Glomerular visceral epithelial cell (primary cell): ENCODE measurements at regions not wholly inside any gene's neighbourhood (a gene's known extent, or its start where the extent isn't known, plus 50 kb on each side); places are given as distances from the start of the nearest gene placed in this dataset.
"Not testable (repeated sequence)": the region's sequence is repeated elsewhere in the genome, so short reads cannot be mapped to it uniquely, and the experiment has no call there.

Experiments
- DNase-seq: peaks from one replicate; pipeline ENCODE4 v3.0.0-alpha.2; 2016; ENCODE audit errors: extremely low spot score

DNA sequence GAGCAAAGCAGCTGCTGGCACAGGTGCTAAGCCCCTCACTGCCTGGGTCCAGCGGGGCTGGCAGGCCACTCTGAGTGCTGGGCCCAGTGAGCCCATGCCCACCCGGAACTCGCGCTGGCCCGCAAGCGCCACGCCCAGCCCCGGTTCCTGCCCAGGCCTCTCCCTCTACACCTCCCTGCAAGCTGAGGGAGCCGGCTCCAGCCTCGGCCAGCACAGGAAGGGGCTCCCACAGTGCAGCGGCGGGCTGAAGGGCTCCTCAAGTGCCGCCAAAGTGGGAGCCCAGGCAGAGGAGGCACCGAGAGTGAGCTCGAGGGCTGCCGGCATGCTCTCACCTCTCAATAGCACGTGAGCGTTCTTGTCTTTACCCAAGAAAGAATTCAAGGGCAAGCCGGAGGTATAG is 219.5 kb upstream of the FRG2C start:
- not testable (repeated sequence) for DNase-seq

DNA sequence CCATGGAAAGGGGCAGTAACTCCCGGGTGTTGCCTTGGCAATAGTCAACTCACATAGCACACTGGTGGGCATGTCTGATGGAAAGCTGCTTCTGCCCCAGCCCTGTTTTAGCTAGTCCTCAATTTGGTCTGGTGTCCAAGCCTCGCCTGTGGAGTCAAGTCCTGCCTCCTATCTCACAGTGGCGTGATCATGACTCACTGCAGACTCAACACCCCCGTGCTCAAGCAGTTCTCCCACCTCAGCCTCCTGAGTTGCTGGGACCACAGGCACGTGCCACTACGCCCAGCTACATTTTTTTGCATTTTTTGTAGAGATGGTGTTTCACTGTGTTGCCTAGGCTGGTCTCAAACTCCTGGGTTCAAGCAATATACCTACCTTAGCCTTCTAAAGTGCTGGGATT is 218.9 kb upstream of the FRG2C start:
- DNase-seq, result not testable (repeated sequence)

DNA sequence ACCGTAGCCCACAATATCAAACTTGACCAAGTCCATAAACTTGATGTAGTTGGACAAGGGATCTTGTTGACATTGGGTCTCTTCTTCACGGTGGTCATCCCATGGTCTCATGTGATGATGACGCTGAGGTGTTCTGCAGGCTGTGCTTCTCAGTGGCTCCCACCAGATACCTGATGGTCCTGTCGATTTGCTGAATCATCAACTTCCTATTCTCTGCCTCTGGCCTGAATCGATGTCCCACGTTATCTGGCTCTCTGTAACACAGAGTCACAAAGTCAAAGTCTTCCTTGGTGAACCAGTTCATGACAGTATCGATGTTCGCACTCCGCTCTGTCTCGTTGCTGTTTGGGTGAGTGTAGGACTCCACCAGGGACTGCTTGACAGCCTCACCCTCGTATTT is 217.2 kb upstream of the FRG2C start:
- DNase-seq, result not testable (repeated sequence)

DNA sequence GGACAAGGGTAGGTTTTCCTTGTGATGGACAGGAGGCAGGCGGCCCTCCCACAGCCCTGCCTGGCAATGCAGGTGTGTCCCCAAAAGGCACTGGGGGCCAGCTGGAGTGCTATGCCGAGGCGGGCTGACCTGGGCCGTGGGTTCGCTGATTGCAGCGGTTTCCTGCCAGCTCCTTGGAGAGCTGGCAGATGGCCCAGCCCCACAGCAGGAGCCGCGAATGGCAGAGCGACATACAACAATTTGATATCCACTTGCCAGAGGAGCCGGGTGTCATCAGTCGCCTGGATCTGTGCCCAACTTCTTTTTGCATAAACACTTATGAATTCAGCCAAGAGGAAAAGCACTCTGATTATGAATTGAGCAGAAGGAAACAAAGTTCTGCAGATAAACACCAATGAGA is 210.8 kb upstream of the FRG2C start:
- not testable (repeated sequence) for DNase-seq

DNA sequence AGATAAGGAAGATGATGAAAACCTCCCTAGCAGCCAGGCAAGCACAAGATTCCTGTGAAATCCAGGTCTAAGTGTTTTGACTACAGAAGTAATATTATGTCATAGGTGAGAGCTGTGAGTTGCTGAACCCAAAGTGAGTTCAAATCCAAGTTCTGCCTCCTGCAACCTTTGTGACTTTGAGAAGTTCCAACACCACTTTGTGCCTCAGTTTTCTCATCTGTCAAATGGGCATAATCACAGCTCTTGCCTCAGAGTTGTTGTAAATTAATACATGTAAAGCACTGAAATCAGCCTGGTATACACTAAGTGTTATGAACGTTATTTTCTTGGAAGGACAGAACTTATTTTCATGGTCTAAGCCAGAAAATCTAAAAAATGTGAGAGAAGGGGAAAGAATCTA is 210.3 kb upstream of the FRG2C start:
- not testable (repeated sequence) for DNase-seq

DNA sequence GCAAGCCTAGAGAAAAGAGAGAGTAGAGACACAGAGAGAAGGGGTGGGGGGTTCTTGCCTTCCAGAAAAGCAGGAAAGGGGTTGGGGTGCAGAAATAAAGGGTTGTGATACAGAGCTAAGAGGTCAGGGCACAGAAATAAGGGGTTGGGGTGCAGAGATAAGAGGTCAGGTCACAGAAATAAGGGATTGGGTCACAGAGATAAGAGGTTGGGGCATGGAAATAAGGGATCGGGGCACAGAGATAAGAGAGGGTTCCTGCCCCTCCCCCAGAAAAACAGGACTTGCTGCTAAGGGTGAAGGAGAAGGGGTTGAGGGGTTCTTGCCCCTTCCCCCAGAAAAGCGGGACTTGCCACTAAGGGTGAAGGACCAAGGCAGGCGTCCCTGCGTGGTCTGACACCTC is 189.6 kb upstream of the FRG2C start:
- DNase-seq, result not testable (repeated sequence)

DNA sequence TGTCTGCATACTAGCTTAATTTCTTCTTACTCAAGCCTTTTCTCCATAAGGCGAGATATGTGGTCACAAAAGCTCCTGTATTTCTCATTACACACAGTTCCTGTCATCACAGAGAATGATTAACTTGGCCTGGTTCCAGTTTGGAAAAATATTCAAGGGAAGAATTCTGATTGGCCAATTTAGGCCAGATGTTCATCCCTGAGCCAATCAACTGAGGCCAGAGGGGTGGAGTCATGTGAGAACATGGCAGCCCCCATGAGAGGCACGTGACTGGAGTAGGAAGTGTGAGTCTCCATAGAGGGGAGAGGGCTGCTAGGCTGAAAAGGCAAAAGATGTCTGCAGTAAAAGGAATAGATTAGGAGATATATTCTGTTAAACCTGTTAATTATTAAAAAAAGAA is 167.5 kb upstream of the FRG2C start:
- DNase-seq, result not testable (repeated sequence)

DNA sequence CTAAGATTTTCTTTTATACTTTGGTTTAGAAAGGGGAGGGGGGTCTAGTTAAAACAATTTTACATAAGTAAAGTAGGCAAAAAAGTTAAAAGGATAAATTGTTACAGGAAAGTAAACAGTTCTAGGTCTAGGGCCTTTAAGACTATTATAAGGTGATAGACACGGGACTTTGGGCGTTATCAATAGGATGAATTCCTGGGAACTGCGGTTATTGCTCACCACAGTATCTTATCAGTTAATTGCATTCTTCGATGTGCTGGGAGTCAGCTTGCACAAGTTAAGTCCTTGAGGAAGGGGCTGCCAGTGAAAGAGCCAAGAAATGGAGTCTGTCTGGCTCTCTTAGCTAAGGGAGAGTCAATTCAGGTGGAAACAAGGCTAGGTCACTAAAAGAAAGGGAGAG is 163.8 kb upstream of the FRG2C start:
- not testable (repeated sequence) for DNase-seq

DNA sequence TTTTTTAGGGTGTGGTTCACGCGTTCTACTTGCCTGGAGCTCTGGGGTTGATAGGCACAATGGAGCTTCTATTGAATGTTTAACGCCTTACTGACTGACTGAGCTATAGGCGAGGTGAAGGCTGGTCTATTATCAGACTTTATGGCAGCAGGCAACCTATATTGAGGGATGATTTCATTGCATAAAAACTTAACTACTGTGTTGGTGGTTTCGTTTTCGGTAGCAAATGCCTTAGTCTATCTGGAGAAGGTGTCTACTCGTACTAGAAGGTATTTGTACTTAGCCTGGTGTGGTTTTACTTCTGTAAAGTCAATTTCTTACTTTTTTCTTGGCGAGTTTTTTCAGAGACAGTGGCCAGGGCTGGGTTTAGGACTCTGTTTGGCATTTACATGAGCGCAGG is 162.0 kb upstream of the FRG2C start:
- not testable (repeated sequence) for DNase-seq

DNA sequence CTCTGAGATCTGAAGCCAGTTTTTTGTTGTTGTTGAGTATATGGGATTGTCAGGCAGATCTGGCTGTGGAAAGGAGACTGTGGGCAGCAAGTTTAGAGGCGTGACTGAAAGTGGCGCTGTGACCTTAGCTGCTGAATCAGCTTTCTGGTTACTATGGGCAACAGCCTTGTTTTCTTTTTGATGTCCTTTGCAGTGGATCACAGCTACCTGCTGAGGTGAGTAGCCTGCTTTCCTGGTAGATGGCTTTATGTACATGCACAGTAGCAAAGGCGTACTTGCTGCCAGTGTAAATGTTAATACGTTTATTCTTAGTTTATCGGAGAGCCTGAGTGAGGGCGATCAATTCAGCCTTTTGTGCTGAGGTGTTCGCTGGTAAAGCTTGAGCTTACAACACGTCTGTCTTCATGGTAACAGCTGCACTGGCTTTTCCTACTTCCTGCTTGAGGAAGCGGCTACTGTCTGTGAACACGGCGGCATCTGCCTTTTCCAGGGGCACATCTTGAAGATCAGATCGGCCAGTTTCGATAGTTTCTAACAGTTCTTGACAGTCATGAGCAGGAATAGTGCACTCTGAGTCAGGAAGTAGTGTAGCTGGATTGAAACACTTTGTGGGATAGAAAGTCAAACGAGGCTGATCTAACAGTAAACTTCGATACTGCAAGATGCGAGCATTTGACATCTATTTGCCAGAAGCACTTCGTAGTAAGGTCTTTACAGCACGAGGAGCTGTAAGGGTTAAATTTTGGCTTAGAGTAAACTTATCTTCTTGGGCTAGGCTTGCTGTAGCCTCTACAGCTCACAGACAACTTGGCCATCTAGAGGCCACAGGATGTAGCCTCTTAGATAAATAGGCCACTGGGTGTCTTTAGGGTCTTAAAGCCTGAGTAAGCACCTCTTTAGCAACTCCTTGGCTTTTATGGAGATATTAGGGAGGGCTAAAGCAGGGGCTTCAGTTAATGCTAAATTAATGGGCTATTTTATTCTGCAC is 161.1 kb upstream of the FRG2C start:
- not testable (repeated sequence) for DNase-seq

DNA sequence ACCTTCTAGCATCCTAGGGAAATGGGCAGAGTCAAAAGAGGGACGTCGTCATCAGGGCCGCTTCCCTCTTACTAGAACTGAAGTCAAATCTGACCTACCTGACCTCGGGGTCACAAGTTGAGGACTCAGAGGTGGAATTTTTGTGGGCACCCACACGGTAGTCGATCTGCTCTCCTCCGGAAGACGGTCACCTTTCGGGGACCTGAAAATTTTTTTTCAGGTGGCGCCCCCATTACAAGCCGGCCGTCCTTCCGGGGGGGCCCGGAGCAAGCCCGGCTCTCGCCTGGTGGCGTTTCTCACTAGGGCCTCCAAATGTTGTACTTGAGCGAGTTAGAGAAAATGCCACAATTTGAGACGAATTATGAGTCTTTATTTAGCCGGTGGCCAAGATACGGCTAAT is 157.5 kb upstream of the FRG2C start:
- DNase-seq, result no peak

DNA sequence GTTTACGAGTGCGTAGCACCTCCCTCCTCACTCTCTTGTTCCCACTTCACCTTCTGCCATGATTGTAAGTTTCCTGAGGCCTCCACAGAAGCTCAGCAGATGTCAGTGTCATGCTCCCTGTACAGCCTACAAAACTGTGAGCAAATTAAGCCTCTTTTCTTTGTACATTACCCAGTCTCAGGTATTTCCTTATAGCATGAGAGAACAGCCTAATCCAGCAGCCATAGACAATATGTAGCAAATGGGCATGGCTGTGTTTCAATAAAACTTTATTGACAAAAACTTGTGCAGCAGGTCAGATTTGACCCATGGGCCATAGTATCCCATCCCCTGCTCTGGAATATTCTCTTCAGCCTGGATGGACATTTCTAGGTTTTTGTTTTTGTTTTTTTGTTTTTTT is 156.2 kb upstream of the FRG2C start:
- not testable (repeated sequence) for DNase-seq

DNA sequence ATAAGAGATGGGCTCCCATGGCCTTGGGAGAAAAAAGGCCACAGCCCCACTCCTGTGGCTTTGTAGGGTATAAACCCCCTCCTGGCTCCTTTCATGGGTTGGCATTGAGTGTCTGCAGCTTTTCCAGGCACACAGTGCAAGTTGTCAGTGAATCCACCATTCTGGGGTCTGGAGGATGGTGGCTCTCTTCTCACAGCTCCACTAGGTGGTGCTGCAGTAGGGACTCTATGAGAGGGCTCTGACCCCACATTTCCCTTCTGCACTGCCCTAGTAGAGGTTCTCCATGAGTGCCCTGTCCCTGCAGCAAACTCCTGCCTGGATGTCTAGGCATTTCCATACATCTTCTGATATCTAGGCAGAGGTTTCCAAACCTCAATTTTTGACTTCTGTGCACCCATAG is 136.5 kb upstream of the FRG2C start:
- DNase-seq, result not testable (repeated sequence)

DNA sequence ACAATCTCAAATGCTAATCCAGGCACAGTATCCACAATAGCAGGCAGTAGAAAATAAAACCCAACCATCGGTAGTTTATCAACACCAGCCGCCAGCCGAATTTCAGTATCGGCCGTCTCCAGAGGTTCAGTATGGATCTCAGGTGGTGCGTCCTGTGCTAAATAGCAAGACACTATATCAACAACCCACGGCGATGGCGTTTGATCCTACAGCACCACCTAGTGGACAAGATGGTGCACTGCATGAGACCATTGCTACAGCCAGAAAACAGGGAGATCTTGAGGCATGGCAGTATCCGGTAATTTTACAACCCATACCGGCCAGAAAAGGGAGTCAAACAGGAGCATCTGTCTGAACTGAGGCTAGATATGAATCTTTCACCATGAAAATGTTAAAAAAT is 112.0 kb upstream of the FRG2C start:
- DNase-seq, result not testable (repeated sequence)

DNA sequence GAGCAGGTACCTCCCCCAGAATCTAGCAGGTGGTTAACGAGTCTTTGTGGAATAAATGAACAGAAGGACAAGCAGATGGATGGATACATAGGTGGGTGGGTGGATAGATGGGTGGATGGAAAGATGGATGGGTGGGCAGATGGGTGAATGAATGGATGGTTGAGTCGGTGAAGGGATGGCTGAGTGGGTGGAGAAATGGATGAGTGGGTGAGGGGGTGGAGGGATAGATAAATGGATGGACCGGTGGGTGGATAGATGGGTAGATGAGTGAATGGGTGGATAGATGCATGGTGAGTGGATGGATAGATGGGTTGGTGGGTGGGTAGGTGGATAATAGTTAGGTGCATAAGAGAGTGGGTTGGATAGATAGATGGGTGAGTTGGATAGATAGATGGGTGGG is 99.7 kb upstream of the FRG2C start:
- not testable (repeated sequence) for DNase-seq

DNA sequence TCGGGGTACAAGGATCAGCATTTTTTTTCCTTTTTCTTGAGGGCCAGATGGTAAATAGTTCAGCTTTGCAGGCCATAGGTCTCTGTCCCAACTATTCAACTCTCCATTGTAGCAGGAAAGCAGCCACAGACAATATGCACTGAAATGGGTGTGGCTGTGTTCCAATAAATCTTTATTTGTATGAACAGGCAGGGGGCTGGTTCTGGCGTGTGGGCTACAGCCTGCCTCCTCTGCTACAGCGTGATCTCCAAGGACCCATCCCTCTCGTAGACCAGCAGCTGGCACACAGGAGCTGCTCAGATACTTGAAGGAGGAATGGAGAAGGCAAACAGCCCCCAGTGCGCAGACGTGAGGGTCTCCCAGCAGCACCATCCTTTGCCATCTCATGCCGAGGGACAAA is 91.8 kb upstream of the FRG2C start:
- DNase-seq, result not testable (repeated sequence)

DNA sequence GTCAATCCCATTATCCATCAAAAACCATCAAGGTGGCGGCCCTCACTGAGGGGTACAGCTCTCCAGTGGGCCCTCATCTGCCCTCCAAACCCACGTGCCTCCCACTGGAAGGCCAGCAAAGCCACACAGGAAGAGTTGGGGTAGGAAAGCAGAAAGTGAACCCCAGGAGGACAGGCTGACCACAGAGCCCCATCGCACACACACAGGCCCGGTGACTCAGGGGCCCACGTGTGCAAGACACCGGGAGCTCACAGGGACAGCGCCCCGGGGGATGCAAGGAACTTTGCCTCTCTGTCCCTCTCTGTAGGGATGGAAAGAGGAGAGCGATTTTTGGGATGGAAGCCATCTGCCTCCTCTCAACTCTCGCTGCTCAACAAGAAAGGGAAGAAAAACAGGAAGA is 85.0 kb upstream of the FRG2C start:
- not testable (repeated sequence) for DNase-seq

DNA sequence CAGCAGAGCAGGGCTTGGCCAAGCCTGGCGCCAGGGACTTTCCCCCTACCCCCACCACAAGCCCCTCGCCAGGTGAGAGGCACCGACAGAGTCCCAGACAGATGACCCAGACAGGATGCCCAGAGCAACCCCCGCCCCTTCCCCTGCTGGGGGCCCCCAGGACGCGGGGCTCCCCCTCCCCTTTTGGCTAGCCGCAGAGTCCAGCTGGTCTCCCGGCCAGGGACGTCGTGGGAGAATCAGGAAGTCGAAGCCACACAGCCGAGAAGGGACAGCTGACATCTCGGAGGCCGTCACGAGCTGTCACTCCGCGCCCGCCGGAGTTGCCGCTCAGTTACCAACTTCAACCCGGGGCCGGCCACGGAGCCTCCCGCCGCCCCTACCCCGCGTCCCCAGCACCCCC is 84.6 kb upstream of the FRG2C start:
- DNase-seq, result not testable (repeated sequence)

DNA sequence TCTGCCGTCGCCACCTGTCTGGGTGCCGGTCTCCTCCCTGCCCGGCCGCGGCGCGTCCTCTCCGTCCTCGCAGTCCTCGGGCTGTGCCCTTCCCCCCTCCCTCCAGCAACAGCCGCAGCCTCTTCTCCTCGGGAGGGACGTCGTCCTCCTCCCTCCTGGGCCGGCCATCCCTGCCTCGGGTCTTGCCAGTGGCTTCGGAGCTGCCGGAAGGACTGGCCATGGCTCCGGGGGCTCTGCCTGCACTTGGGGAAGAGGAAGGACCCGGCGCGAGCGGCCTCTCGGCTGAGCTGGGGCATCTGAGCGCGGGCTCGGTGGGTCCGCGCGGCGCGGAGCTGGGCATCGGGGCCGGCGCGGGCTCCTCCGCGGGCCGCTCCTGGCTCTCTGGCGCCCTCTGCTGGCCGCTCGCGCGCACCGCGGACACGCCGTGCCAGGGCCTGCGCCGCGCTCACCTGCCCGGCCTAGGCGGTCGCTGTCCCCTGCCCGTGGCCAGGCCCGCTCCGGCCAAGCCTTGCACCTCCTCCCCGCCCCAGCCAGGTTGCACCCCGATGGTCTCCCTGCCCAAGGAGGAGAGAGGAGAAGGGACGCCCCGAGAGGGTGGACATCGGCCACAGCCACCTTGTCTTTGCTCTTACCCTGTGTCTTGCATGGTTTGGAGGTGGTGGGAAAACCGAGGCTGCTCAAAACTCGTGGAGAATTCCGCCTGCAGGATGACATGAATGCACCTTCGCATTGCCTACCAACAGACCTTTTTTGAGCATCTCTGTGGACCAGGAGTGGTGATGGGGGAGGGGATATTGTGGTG is 83.9 kb upstream of the FRG2C start:
- DNase-seq, result not testable (repeated sequence)

DNA sequence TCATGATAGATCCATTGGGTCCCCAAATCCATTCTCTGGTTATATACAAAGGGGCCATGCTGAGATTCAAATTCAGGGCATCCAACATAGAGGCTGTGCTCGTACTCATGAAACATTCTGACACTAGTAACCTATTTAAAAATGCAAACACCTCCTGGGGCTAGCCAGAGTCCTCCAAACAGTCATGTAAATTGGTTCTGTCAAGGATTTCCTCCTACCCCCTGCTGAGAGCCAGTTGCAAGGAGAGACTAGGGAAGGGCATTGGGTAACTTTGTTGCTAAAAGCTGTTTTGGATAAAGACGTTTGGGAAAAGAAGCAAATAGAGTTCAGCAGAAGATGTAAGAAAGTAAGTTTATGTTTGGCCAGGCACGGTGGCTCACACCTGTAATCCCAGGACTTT is 81.6 kb upstream of the FRG2C start:
- not testable (repeated sequence) for DNase-seq

DNA sequence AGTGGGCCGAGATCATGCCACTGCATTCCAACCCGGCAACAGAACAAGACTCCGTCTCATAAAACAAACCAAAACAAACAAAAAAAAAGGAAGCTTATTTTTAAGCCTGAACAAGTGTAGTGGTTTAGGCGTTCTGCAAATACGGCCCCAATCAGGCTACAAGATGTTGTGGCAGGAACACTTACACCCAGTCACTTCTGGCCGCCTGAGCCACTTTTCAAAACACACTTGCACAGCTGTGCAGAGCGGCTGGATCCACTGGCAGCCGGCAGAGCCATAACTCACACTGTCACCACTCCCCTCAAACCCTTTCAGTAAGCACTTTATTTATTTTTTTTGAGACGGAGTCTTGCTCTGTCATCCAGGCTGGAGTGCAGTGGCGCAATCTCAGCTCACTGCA is 81.0 kb upstream of the FRG2C start:
- not testable (repeated sequence) for DNase-seq

DNA sequence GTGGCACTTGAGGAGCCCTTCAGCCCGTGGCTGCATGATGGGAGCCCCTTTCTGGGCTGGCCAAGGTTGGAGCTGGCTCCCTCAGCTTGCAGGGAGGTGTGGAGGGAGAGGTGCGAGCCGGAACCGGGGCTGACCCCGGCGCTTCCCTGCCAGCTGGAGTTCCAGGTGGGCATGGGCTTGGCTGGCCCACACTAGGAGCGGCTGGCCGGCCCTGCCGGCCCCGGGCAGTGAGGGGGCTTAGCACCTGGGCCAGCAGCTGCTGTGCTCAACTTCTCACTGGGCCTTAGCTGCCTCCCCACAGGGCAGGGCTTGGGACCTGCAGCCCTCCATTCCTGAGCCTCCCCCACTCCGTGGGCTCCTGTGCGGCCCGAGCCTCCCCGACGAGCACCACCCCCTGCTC is 76.4 kb upstream of the FRG2C start:
- DNase-seq, result not testable (repeated sequence)

DNA sequence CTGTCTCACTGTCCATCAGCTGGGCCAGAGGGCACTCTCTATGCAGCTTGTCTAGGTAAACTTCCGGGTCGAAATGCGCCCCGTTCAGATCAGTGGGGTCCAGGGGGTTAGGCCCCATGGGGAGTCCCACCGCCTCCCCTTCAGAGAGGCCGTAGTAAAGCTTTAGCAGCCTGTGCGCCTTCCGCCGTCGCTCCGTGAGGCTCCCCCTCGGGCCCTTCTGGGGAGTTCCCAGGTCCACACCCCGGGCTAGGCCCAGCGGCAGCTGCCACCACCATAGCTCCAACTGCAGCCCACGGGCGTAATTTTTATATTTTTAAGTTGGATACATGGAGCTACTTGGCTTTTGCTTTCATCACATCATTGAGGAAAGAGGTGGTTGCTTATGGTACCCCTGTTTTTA is 73.7 kb upstream of the FRG2C start:
- not testable (repeated sequence) for DNase-seq
